Pancreas (tissue), 10 donors: ENCODE measurements at regions not wholly inside any gene's neighbourhood (a gene's known extent, or its start where the extent isn't known, plus 50 kb on each side); places are given as distances from the start of the nearest gene placed in this dataset.
"Not testable (repeated sequence)": the region's sequence is repeated elsewhere in the genome, so short reads cannot be mapped to it uniquely, and the experiment has no call there.

ENCODE experiments used
- ATAC-seq, 4 donors: fragments of 200-7000 bp; cut with Tn5 transposase; one replicate each; pipeline versions ENCODE4 v1.8.0 to v1.9.1; 2020; ENCODE audit warnings: mild to moderate bottlenecking in 4 of 4, moderate library complexity in 4 of 4
- DNase-seq, 6 donors: peaks; one replicate each; pipeline ENCODE4 v3.0.0-alpha.2; 2020
- FAIRE-seq: peaks from 2 replicates; lab custom pipeline; 2012; peaks lifted over from hg19 to GRCh38; lab: Jason Lieb, UNC
- H3K27ac ChIP-seq, 4 donors: fragments of 200-600 bp; sonication (generic); 1 replicate in 3 of 4; 2 replicates in 1 of 4; pipeline versions ENCODE4 v1.5.0 to v1.8.0; 2020
- H3K27me3 ChIP-seq, 4 donors: fragments of 200-600 bp; one replicate each; pipeline ENCODE4 v1.8.0; 2021
- H3K36me3 ChIP-seq, 3 donors: fragments of 200-600 bp; sonication (generic) in 1 of 3; one replicate each; pipeline versions ENCODE4 v1.5.0 to v1.8.0; 2020 to 2021
- H3K4me1 ChIP-seq, 3 donors: fragments of 200-600 bp; one replicate each; pipeline ENCODE4 v1.8.0; 2021
- H3K4me3 ChIP-seq, 4 donors: fragments of 200-600 bp; sonication (generic) in 2 of 4; one replicate each; pipeline versions ENCODE4 v1.5.0 to v1.8.0; 2020 to 2021
- H3K9me3 ChIP-seq, 4 donors: fragments of 200-600 bp; one replicate each; pipeline ENCODE4 v1.8.0; 2021
- CTCF ChIP-seq, 4 donors: fragments of 200-600 bp; sonication (generic) in 3 of 4; IDR thresholded peaks; one replicate each; pipeline versions ENCODE4 v1.5.0 to v1.8.0; 2021; ENCODE audit warnings: antibody characterized with exemption in 4 of 4
- WGBS, 2 donors: extraction: QIAGEN DNeasy Blood & Tissue Kit; methylation state at CpG; one replicate each; pipeline ENCODE4 v1.1.7; 2013; 5-methylcytosine and 5-hydroxymethylcytosine counted together
- intact Hi-C, 3 donors: fragments of 100-400 bp; cut with DNase I; formaldehyde crosslinking; loops; one replicate each; pipeline versions ENCODE4 v1.11.1 to v1.14.2; 2022
- donor health status: healthy with polysubstance abuse.
- donor health status: DM: no; HTN: no; CAD: no; lungs with moderate emphysema.
- donor health status: DM: no; HTN: no; CAD: no.
- donor health status: control.
- donor health status: control.
- donor health status: Bipolar disorder and iron deficiency.
- donor health status: DM: yes; HTN: yes; CAD: no.
- donor health status: DM: no; HTN: no; CAD: no.
- donor health status: DM: no; HTN: no; CAD: no.
- donor health status: DM: yes; HTN: yes; CAD: no.

GRCh38 chr3:159277814-159278213, 476.0 kb downstream of the MFSD1 start:
- no peak for TF ChIP-seq CTCF (IDR thresholded peaks at IDR 0.05)
- DNase-seq (no peak), FAIRE-seq (no peak), ATAC-seq (no peak)
- H3K4me1 ChIP-seq, result no peaks in the 10 kb centered on the region
- no peaks in the 10 kb centered on the region for H3K9me3 ChIP-seq
- intact Hi-C loops, result no loop called here
- no peaks in the 10 kb centered on the region for H3K36me3 ChIP-seq
- H3K27ac ChIP-seq, result no peak overlapping the region
- WGBS, 2 donors, result 47 to 62% methylated on average over 5 of the region's 5 CpGs
- H3K4me3 ChIP-seq, result no peak overlapping the region
- H3K27me3 ChIP-seq, result peaks cover 0 to 12% (median 0%) of the 10 kb centered on the region in 4 donors

- no peak overlapping the region for H3K27ac ChIP-seq
- no peak overlapping the region for H3K4me3 ChIP-seq
- no peak for FAIRE-seq
- no peaks in the 10 kb centered on the region for H3K9me3 ChIP-seq
- TF ChIP-seq CTCF (IDR thresholded peaks at IDR 0.05), result no peak
- no peak for ATAC-seq
- H3K4me1 ChIP-seq, result no peaks in the 10 kb centered on the region
- H3K27me3 ChIP-seq, result peaks cover 0 to 5% (median 2%) of the 10 kb centered on the region in 4 donors
- intact Hi-C loops, result no loop called here
- no peaks in the 10 kb centered on the region for H3K36me3 ChIP-seq
- 56 to 65% methylated on average over 10 of the region's 10 CpGs for WGBS, 2 donors
- DNase-seq, result no peak
Observed at GRCh38 chr3:159280386-159281191, 478.7 kb downstream of the MFSD1 start.

- FAIRE-seq (no peak), ATAC-seq (no peak), DNase-seq (no peak)
- no peaks in the 10 kb centered on the region for H3K4me1 ChIP-seq
- H3K9me3 ChIP-seq, result no peaks in the 10 kb centered on the region
- intact Hi-C loops, result no loop called here
- no peak overlapping the region for H3K27ac ChIP-seq
- no peak for TF ChIP-seq CTCF (IDR thresholded peaks at IDR 0.05)
- H3K4me3 ChIP-seq, result no peak overlapping the region
- WGBS, 2 donors, result 38% methylated on average over 1 of the region's 1 CpG
- no peaks in the 10 kb centered on the region for H3K36me3 ChIP-seq
- no peaks in the 10 kb centered on the region for H3K27me3 ChIP-seq
Observed at GRCh38 chr3:159293493-159293892, 491.6 kb downstream of the MFSD1 start.

- intact Hi-C loops, result no loop called here
- Histone ChIP-seq H3K36me3 (no peaks in the 10 kb centered on the region), H3K27me3 (no peaks in the 10 kb centered on the region), H3K4me3 (no peak overlapping the region), H3K4me1 (no peaks in the 10 kb centered on the region), H3K27ac (no peak overlapping the region), H3K9me3 (no peaks in the 10 kb centered on the region)
- 23 to 44% methylated on average over 1 of the region's 1 CpG for WGBS, 2 donors
- no peak for FAIRE-seq
- DNase-seq, result no peak
- TF ChIP-seq CTCF (IDR thresholded peaks at IDR 0.05), result no peak
- ATAC-seq, result no peak
Observed at GRCh38 chr3:159301961-159302360, 500.1 kb downstream of the MFSD1 start.

GRCh38 chr3:159305017-159305416, 503.2 kb downstream of the MFSD1 start:
- intact Hi-C loops, result no loop called here
- Histone ChIP-seq H3K36me3 (no peaks in the 10 kb centered on the region), H3K4me3 (no peak overlapping the region), H3K27ac (no peak overlapping the region), H3K27me3 (no peaks in the 10 kb centered on the region), H3K4me1 (no peaks in the 10 kb centered on the region), H3K9me3 (no peaks in the 10 kb centered on the region)
- TF ChIP-seq CTCF (IDR thresholded peaks at IDR 0.05), result no peak
- FAIRE-seq (no peak), DNase-seq (peak in 1 of 6 donors; percentile 22), ATAC-seq (peak in 1 of 4 donors; percentile 19)

- WGBS, 2 donors, result 56 to 60% methylated on average over 3 of the region's 3 CpGs
- intact Hi-C loops, DNase-seq, H3K36me3 ChIP-seq, H3K4me3 ChIP-seq, H3K27me3 ChIP-seq, FAIRE-seq, H3K4me1 ChIP-seq, ATAC-seq, H3K9me3 ChIP-seq, H3K27ac ChIP-seq: not testable (repeated sequence)
Observed at GRCh38 chr3:159316706-159317105, 514.9 kb downstream of the MFSD1 start.
